Testis (tissue), 2 donors: ENCODE measurements at regions not wholly inside any gene's neighbourhood (a gene's known extent, or its start where the extent isn't known, plus 50 kb on each side); places are given as distances from the start of the nearest gene placed in this dataset.
A peak's percentile ranks its signal among the peaks of the same experiment; 100 is the strongest.
"Not testable (repeated sequence)": the region's sequence is repeated elsewhere in the genome, so short reads cannot be mapped to it uniquely, and the experiment has no call there.

ENCODE experiments used
- DNase-seq: peaks from one replicate; pipeline ENCODE4 v3.0.0-alpha.2; 2019
- H3K27ac ChIP-seq, 2 donors: fragments of 200-600 bp; sonication (generic); one replicate each; pipeline ENCODE4 v1.5.1; 2019
- H3K27me3 ChIP-seq: fragments of 200-600 bp; sonication (generic); one replicate; pipeline ENCODE4 v1.5.1; 2019
- H3K36me3 ChIP-seq: fragments of 200-600 bp; sonication (generic); one replicate; pipeline ENCODE4 v1.5.1; 2017; ENCODE audit warnings: low read depth; ENCODE audit errors: missing control alignments
- H3K4me1 ChIP-seq: fragments of 200-600 bp; sonication (generic); one replicate; pipeline ENCODE4 v1.5.1; 2019
- H3K4me3 ChIP-seq, 2 donors: fragments of 200-600 bp; sonication (generic); one replicate each; pipeline ENCODE4 v1.5.1; 2017 to 2019
- H3K9me3 ChIP-seq: fragments of 200-600 bp; sonication (generic); one replicate; pipeline ENCODE4 v1.5.1; 2017
- POLR2A ChIP-seq: fragments of 450-650 bp; IDR thresholded peaks from one replicate; pipeline ENCODE4 v1.6.1; 2017; ENCODE audit warnings: antibody characterized with exemption, mild to moderate bottlenecking, moderate library complexity
- WGBS, 2 donors: methylation state at CpG; one replicate each; pipeline ENCODE4 v1.1.5; 2018; 5-methylcytosine and 5-hydroxymethylcytosine counted together
- intact Hi-C: fragments of 100-400 bp; cut with DNase I; formaldehyde crosslinking; loops from one replicate; pipeline ENCODE4 v1.15.1; 2023; ENCODE audit warnings: low total_unique reads
- TF ChIP-seq, protein P1 (sequence below), 3 experiments: fragments of 450-650 bp in 2 of 3; fragments of 200-600 bp in 1 of 3; sonication (generic) in 1 of 3; IDR thresholded peaks; one replicate each; pipeline ENCODE4 v1.5.1; 2016 to 2019; ENCODE audit warnings: antibody characterized with exemption in 3 of 3, mild to moderate bottlenecking in 2 of 3, moderate library complexity in 1 of 3

DNA sequence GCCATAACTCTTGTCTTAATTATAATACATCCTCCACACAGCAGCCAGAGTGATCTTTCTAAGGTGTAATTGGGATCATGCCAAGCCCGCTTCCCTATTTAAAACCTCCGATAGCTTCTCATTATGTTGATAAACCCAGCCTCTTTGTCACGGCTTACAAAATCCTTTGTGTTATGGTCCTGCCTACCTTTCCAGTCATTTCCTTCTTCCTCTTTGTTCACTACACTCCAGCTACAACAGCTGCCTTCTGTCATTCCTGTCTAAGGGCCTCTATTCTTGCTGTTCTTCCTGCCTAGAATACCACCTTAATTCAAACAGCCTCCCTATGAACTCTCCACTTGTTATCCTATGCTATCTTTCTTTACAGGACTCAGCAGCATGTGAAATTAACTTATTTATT lies 70.6 kb upstream of the CAPRIN1 start:
- Histone ChIP-seq H3K27ac (no peak overlapping the region), H3K27me3 (no peaks in the 10 kb centered on the region), H3K9me3 (no peaks in the 10 kb centered on the region), H3K4me1 (no peaks in the 10 kb centered on the region), H3K4me3 (no peak overlapping the region), H3K36me3 (no peaks in the 10 kb centered on the region)
- no peak for DNase-seq
- 80 to 87% methylated on average over 3 of the region's 3 CpGs for whole genome bisulfite sequencing, 2 donors
- no peak for TF ChIP-seq POLR2A
- TF ChIP-seq, protein P1, sequence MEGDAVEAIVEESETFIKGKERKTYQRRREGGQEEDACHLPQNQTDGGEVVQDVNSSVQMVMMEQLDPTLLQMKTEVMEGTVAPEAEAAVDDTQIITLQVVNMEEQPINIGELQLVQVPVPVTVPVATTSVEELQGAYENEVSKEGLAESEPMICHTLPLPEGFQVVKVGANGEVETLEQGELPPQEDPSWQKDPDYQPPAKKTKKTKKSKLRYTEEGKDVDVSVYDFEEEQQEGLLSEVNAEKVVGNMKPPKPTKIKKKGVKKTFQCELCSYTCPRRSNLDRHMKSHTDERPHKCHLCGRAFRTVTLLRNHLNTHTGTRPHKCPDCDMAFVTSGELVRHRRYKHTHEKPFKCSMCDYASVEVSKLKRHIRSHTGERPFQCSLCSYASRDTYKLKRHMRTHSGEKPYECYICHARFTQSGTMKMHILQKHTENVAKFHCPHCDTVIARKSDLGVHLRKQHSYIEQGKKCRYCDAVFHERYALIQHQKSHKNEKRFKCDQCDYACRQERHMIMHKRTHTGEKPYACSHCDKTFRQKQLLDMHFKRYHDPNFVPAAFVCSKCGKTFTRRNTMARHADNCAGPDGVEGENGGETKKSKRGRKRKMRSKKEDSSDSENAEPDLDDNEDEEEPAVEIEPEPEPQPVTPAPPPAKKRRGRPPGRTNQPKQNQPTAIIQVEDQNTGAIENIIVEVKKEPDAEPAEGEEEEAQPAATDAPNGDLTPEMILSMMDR (IDR thresholded peaks at IDR 0.05), result no peak
- intact Hi-C loops, result no loop called here

DNA sequence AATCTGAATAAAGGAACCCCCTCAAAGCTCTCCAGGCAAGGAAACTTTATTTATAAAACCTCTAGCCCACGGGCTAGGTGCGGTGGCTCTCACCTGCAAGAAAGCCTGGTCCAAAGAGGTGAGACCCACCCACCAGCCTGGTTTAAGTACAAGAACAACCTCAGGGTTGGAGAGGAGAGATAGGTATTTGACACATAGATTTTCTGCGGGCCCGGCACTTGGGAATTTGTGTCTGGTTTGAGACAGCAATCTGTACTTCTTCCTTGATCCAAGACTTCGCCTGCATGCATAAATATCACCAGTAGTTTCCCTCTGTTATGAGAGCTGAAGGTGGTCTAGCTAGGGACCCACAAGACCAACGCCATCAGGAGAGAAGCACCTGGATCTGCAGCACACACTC lies 73.2 kb upstream of the CAPRIN1 start:
- Histone ChIP-seq H3K36me3 (no peaks in the 10 kb centered on the region), H3K27me3 (no peaks in the 10 kb centered on the region), H3K4me3 (no peak overlapping the region), H3K9me3 (no peaks in the 10 kb centered on the region), H3K4me1 (no peaks in the 10 kb centered on the region), H3K27ac (no peak overlapping the region)
- 76 to 94% methylated on average over 6 of the region's 6 CpGs for WGBS, 2 donors
- no peak for DNase-seq
- intact Hi-C loops, result no loop called here
- no peak for TF ChIP-seq POLR2A
- TF ChIP-seq, protein P1 (IDR thresholded peaks at IDR 0.05), result no peak

DNA sequence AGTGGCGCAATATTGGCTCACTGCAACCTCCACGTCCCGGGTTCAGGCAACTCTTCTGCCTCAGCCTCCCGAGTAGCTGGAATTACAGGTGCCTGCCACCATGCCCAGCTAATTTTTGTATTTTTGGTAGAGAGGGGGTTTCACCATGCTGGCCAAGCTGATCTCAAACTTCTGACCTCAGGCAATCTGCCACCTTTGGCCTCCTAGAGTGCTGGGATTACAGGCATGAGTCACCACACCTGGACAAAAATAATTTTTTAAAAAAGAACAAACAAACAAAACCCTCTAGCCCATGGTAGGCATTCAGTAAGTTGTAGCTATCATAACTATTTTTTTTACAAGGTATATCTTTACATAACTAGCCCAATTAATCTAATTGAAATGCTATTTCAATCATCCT lies 73.9 kb upstream of the CAPRIN1 start:
- Histone ChIP-seq H3K27me3 (no peaks in the 10 kb centered on the region), H3K4me1 (no peaks in the 10 kb centered on the region), H3K4me3 (no peak overlapping the region), H3K27ac (no peak overlapping the region), H3K36me3 (no peaks in the 10 kb centered on the region), H3K9me3 (no peaks in the 10 kb centered on the region)
- 91 to 99% methylated on average over 4 of the region's 4 CpGs for WGBS, 2 donors
- no peak for TF ChIP-seq POLR2A
- TF ChIP-seq, protein P1 (IDR thresholded peaks at IDR 0.05), result no peak
- no peak for DNase-seq
- intact Hi-C loops, result no loop called here

DNA sequence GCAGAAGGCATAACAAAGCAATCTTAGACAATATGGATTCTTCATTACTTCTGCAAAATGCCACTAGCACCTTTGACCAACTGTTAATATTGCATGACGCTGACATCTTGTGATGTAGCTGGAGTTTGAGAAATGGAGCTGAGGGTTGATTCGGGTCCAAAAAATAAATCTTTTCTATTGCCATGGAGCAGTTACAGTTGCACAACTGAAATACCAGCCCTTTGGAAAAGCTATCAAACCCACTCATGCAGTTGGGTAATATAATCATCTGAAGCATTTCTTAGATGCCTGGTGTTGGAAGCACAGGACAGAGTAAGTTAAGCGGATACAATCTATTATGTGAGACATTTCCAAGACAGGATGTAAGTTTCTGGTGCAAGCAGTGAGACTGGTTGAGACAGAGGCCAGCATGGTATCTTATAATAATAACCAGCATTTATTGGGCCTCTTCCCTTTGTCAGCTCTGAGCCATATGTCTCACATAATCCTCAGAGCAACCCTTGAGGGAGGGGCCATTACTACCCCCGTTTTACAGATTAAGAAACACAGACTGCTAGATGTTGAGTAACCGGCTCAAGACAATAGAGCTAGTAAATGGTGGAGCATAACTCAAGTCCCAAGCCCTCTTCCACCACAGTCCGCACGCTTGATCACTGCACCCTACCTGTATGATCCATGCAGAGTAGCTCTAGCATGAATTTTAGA lies 74.9 kb upstream of the CAPRIN1 start:
- Histone ChIP-seq H3K36me3 (no peaks in the 10 kb centered on the region), H3K27me3 (no peaks in the 10 kb centered on the region), H3K4me1 (no peaks in the 10 kb centered on the region), H3K9me3 (no peaks in the 10 kb centered on the region), H3K4me3 (no peak overlapping the region), H3K27ac (no peak overlapping the region)
- intact Hi-C loops, result no loop called here
- DNase-seq, result no peak
- WGBS, 2 donors, result 91 to 93% methylated on average over 7 of the region's 7 CpGs
- TF ChIP-seq POLR2A, result no peak
- TF ChIP-seq, protein P1 (IDR thresholded peaks at IDR 0.05), result no peak

DNA sequence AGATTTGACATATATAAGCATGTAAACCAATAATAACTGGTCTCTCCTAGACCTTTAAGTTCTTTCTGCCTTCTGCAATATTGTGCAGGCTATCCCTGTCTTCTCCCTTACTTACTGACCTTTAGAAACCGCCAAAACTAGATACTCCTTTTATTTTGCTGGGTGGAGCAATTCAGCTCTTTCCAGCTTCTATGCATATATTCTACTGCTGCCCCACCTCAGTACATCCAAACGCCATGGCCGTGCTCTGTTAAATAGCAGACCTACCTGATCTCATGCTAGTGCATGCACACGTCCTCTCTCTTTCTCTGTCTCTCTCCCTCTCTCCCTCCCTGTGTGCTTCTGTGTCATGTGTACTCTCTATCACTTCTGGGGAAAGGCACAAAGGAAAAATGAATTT lies 76.7 kb upstream of the CAPRIN1 start:
- intact Hi-C loops, result loop anchor here (5.0 kb wide), 1 partner anchor 118 kb away; no protein-coding TSS in a partner anchor
- TF ChIP-seq, protein P1 (IDR thresholded peaks at IDR 0.05), result no peak
- TF ChIP-seq POLR2A, result no peak
- 78 to 92% methylated on average over 4 of the region's 4 CpGs for WGBS, 2 donors
- no peaks in the 10 kb centered on the region for H3K27me3 ChIP-seq
- H3K36me3 ChIP-seq, result no peaks in the 10 kb centered on the region
- DNase-seq, result no peak
- H3K4me1 ChIP-seq, result no peaks in the 10 kb centered on the region
- H3K4me3 ChIP-seq, result no peak overlapping the region
- no peak overlapping the region for H3K27ac ChIP-seq
- no peaks in the 10 kb centered on the region for H3K9me3 ChIP-seq

DNA sequence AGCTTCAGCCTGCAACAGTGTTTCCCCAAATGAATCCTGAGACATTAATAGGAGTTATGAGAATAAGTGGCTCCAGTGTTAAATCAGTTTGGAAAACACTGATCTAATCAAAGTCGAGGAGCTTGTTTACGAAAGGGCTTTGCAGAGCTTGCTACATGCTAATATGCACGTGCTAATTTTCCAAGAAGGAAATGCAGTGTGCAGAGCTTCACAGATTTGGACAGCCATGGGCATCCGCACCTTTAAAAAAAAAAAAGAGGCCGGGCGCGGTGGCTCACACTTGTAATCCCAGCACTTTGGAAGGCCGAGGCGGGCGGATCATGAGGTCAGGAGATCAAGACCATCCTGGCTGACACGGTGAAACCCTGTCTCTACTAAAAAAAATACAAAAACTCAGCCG lies 79.7 kb upstream of the LMO2 start:
- 18 to 31% methylated on average over 12 of the region's 12 CpGs for WGBS, 2 donors
- DNase-seq, H3K27me3 ChIP-seq, H3K9me3 ChIP-seq, H3K36me3 ChIP-seq, H3K4me1 ChIP-seq, H3K27ac ChIP-seq: not testable (repeated sequence)
- intact Hi-C loops, result loop anchor here (5.0 kb wide), 1 partner anchor 114 kb away; no protein-coding TSS in a partner anchor
- H3K4me3 ChIP-seq, result peak overlapping the region in 1 of 2 donors; percentile 23
